Naive thymus-derived CD4-positive, alpha-beta T cell (primary cell): ENCODE measurements at regions not wholly inside any gene's neighbourhood (a gene's known extent, or its start where the extent isn't known, plus 50 kb on each side); places are given as distances from the start of the nearest gene placed in this dataset.

Experiments used
- ATAC-seq: fragments of 150-1000 bp; cut with Tn5 transposase; 2 replicates; pipeline ENCODE4 v1.10.0; 2021; ENCODE audit warnings: mild to moderate bottlenecking, moderate library complexity
- CTCF ChIA-PET: fragments of 350-600 bp; sonication (Branson Sonifier 250); formaldehyde crosslinking; loops from one replicate; lab custom pipeline; 2021; ENCODE audit warnings: antibody characterized with exemption; lab: Charles Lee
- POLR2A ChIA-PET: fragments of 350-600 bp; sonication (Branson Sonifier 250); formaldehyde crosslinking; loops from one replicate; lab custom pipeline; 2021; ENCODE audit warnings: antibody characterized with exemption, inconsistent platforms; lab: Charles Lee
- DNase-seq, 9 donors: peaks; one replicate each; pipeline versions ENCODE4 v3.0.0 to v3.0.0-alpha.2; 2020 to 2022; ENCODE audit warnings: mixed read lengths in 1 of 9
- H3K27ac ChIP-seq: one replicate; pipeline ENCODE4 v1.7.0; 2013; ENCODE audit warnings: mild to moderate bottlenecking, low read depth, low read length, moderate library complexity
- H3K27me3 ChIP-seq, 2 donors: one replicate each; pipeline ENCODE4 v1.7.0; 2013; ENCODE audit warnings: low read length in 2 of 2, mild to moderate bottlenecking in 2 of 2, moderate library complexity in 2 of 2; ENCODE audit not compliant: control insufficient read depth in 2 of 2, insufficient read depth in 2 of 2
- H3K36me3 ChIP-seq, 3 experiments: 1 replicate in 2 of 3; 2 replicates in 1 of 3; pipeline ENCODE4 v1.7.0; 2013; ENCODE audit warnings: low read length in 3 of 3, mild to moderate bottlenecking in 3 of 3, moderate library complexity in 1 of 3; ENCODE audit not compliant: insufficient read depth in 3 of 3, control insufficient read depth in 2 of 3
- H3K4me1 ChIP-seq, 2 donors: one replicate each; pipeline ENCODE4 v1.7.0; 2013; ENCODE audit warnings: low read length in 2 of 2, mild to moderate bottlenecking in 2 of 2, moderate library complexity in 1 of 2; ENCODE audit not compliant: control insufficient read depth in 2 of 2, insufficient read depth in 2 of 2
- H3K4me3 ChIP-seq: 2 replicates; pipeline ENCODE4 v1.7.0; 2013; ENCODE audit warnings: mild to moderate bottlenecking, low read length
- H3K9me3 ChIP-seq, 3 experiments: 1 replicate in 2 of 3; 2 replicates in 1 of 3; pipeline ENCODE4 v1.7.0; 2013; ENCODE audit warnings: low read length in 3 of 3; ENCODE audit not compliant: control insufficient read depth in 2 of 3
- H3K27ac Mint-ChIP-seq, 9 donors: one replicate each; pipeline ENCODE4 v1.8.0; 2020 to 2022; ENCODE audit warnings: mixed read lengths in 9 of 9, mild to moderate bottlenecking in 8 of 9, moderate library complexity in 5 of 9, inconsistent platforms in 2 of 9
- H3K27me3 Mint-ChIP-seq, 5 donors: one replicate each; pipeline ENCODE4 v1.8.0; 2021 to 2022; ENCODE audit warnings: mixed read lengths in 5 of 5, mild to moderate bottlenecking in 1 of 5
- H3K36me3 Mint-ChIP-seq, 5 donors: one replicate each; pipeline ENCODE4 v1.8.0; 2020 to 2022; ENCODE audit warnings: mixed read lengths in 5 of 5, mild to moderate bottlenecking in 3 of 5, inconsistent platforms in 1 of 5
- H3K4me1 Mint-ChIP-seq, 7 donors: one replicate each; pipeline ENCODE4 v1.8.0; 2020 to 2022; ENCODE audit warnings: mixed read lengths in 7 of 7, mild to moderate bottlenecking in 3 of 7, inconsistent platforms in 1 of 7
- H3K4me3 Mint-ChIP-seq, 10 donors: one replicate each; pipeline ENCODE4 v1.8.0; 2020 to 2022; ENCODE audit warnings: mild to moderate bottlenecking in 10 of 10, mixed read lengths in 10 of 10, moderate library complexity in 6 of 10, inconsistent platforms in 2 of 10
- H3K9me3 Mint-ChIP-seq, 11 donors: one replicate each; pipeline ENCODE4 v1.8.0; 2020 to 2022; ENCODE audit warnings: mixed read lengths in 11 of 11, mild to moderate bottlenecking in 4 of 11, inconsistent platforms in 1 of 11, moderate library complexity in 1 of 11
- intact Hi-C, 2 donors: fragments of 100-400 bp; cut with micrococcal nuclease; formaldehyde crosslinking; loops; one replicate each; pipeline ENCODE4 v1.15.1; 2023

GRCh38 chrX:117568238-117568637 lies 548.4 kb downstream of the KLHL13 start:
- no peak for ATAC-seq
- Mint-ChIP-seq H3K27ac (no peak overlapping the region), H3K4me1 (no peaks in the 10 kb centered on the region), H3K27me3 (no peaks in the 10 kb centered on the region), H3K4me3 (no peak overlapping the region), H3K9me3 (peaks cover 0 to 35% (median 11%) of the 10 kb centered on the region in 11 donors), H3K36me3 (peaks cover 0 to 7% (median 0%) of the 10 kb centered on the region in 5 donors)
- Histone ChIP-seq H3K27me3 (no peaks in the 10 kb centered on the region), H3K27ac (no peak overlapping the region), H3K4me3 (no peak overlapping the region), H3K9me3 (no peaks in the 10 kb centered on the region), H3K36me3 (no peaks in the 10 kb centered on the region), H3K4me1 (no peaks in the 10 kb centered on the region)
- CTCF ChIA-PET = no interaction called here
- no peak for DNase-seq
- intact Hi-C loops = no loop called here
- POLR2A ChIA-PET = no interaction called here

DNA sequence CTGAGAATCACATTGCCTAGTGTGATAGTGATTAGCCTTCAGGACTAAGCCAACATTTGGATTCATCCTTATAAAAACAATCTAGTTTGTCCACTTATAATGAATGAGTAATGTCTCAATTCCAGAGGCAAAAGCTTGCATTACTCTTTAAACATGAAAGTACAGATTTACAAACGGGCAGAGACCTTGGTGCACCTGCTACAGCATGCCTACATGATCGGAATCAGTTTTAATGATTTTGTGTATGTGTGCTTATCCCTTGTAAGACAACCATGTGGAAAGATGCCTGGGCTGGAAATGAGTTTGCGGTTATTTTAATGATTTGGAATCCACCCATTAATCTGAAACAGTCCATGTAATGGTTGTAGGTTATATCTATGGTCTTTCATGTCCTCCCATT lies 572.7 kb downstream of the KLHL13 start:
- Histone ChIP-seq H3K4me1 (no peaks in the 10 kb centered on the region), H3K9me3 (no peaks in the 10 kb centered on the region), H3K4me3 (no peak overlapping the region), H3K27me3 (no peaks in the 10 kb centered on the region), H3K27ac (no peak overlapping the region), H3K36me3 (no peaks in the 10 kb centered on the region)
- peaks cover 0 to 6% (median 2%) of the 10 kb centered on the region in 11 donors for H3K9me3 Mint-ChIP-seq
- peaks cover 0 to 5% (median 0%) of the 10 kb centered on the region in 5 donors for H3K36me3 Mint-ChIP-seq
- no peak overlapping the region for H3K4me3 Mint-ChIP-seq
- ATAC-seq (no peak), DNase-seq (no peak)
- ChIA-PET CTCF (no interaction called here), POLR2A (no interaction called here)
- H3K27ac Mint-ChIP-seq = no peak overlapping the region
- H3K4me1 Mint-ChIP-seq = no peaks in the 10 kb centered on the region
- no peaks in the 10 kb centered on the region for H3K27me3 Mint-ChIP-seq
- intact Hi-C loops = no loop called here

GRCh38 chrX:117539090-117539418 lies 577.6 kb downstream of the KLHL13 start:
- no peak for DNase-seq
- Mint-ChIP-seq H3K27ac (no peak overlapping the region), H3K9me3 (peaks cover 0 to 6% (median 2%) of the 10 kb centered on the region in 11 donors), H3K36me3 (peaks cover 0 to 5% (median 0%) of the 10 kb centered on the region in 5 donors), H3K4me1 (no peaks in the 10 kb centered on the region), H3K27me3 (no peaks in the 10 kb centered on the region), H3K4me3 (no peak overlapping the region)
- H3K4me3 ChIP-seq = no peak overlapping the region
- H3K27ac ChIP-seq = no peak overlapping the region
- CTCF ChIA-PET = no interaction called here
- no peaks in the 10 kb centered on the region for H3K27me3 ChIP-seq
- H3K9me3 ChIP-seq = no peaks in the 10 kb centered on the region
- POLR2A ChIA-PET = no interaction called here
- H3K4me1 ChIP-seq = no peaks in the 10 kb centered on the region
- H3K36me3 ChIP-seq = no peaks in the 10 kb centered on the region
- intact Hi-C loops = no loop called here
- ATAC-seq = no peak

DNA sequence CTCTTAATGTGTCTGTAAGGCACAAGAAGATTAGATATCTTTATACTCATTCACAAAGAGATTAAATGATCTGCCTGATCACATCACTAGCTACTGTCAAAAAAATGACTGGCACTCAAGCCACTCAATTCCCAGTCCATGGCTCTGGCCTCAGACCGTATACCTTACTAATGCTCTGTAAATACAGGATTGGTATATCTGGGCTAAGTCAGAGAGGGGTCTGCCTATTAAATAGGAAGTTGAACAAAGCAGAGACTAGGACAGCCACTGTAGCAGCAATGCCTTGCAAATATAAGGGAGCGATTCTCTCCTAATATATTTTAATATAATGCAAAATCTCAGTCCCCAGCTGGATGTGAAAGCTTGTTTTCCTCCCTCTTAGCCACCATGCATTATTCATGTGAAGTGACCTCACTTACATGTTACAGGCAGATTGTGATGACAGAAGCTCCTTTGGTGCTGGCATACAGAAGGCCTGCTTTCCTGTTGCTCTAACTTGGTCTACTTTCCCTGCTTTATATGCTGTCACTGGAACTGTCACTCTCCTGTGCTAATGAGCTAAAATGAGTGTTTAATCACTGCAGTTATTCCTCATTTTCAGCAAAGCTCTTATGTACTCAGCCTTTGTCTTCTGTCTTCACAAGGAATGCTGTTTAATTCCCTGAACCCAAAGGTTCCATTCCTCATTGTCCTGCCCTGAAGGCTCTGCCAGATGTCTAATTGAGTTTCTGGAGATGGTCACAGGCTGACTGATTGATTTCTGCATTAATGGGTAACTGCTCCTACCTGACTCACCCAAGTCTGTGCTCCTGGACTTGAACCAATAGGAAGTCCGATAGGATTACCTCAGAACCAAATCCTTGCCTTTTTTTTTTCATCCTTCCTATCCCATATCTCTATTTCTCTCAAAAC lies 578.2 kb downstream of the KLHL13 start:
- H3K9me3 Mint-ChIP-seq = peaks cover 0 to 6% (median 2%) of the 10 kb centered on the region in 11 donors
- intact Hi-C loops = no loop called here
- H3K4me3 Mint-ChIP-seq = no peak overlapping the region
- POLR2A ChIA-PET = no interaction called here
- no peak overlapping the region for H3K27ac Mint-ChIP-seq
- Histone ChIP-seq H3K27ac (no peak overlapping the region), H3K4me1 (no peaks in the 10 kb centered on the region), H3K27me3 (no peaks in the 10 kb centered on the region), H3K36me3 (no peaks in the 10 kb centered on the region), H3K9me3 (no peaks in the 10 kb centered on the region), H3K4me3 (no peak overlapping the region)
- ATAC-seq (no peak), DNase-seq (no peak)
- CTCF ChIA-PET = no interaction called here
- H3K36me3 Mint-ChIP-seq = peaks cover 0 to 5% (median 0%) of the 10 kb centered on the region in 5 donors
- no peaks in the 10 kb centered on the region for H3K4me1 Mint-ChIP-seq
- H3K27me3 Mint-ChIP-seq = no peaks in the 10 kb centered on the region

- intact Hi-C loops = no loop called here
- Mint-ChIP-seq H3K27ac (no peak overlapping the region), H3K36me3 (no peaks in the 10 kb centered on the region), H3K4me3 (no peak overlapping the region), H3K9me3 (peaks cover 0 to 6% (median 0%) of the 10 kb centered on the region in 11 donors), H3K4me1 (no peaks in the 10 kb centered on the region), H3K27me3 (no peaks in the 10 kb centered on the region)
- DNase-seq = no peak
- Histone ChIP-seq H3K27me3 (no peaks in the 10 kb centered on the region), H3K4me3 (no peak overlapping the region), H3K9me3 (no peaks in the 10 kb centered on the region), H3K27ac (no peak overlapping the region), H3K36me3 (no peaks in the 10 kb centered on the region), H3K4me1 (no peaks in the 10 kb centered on the region)
- ChIA-PET CTCF (no interaction called here), POLR2A (no interaction called here)
- ATAC-seq = no peak
These were observed 584.3 kb downstream of the KLHL13 start for GRCh38 chrX:117532339-117532738.

DNA sequence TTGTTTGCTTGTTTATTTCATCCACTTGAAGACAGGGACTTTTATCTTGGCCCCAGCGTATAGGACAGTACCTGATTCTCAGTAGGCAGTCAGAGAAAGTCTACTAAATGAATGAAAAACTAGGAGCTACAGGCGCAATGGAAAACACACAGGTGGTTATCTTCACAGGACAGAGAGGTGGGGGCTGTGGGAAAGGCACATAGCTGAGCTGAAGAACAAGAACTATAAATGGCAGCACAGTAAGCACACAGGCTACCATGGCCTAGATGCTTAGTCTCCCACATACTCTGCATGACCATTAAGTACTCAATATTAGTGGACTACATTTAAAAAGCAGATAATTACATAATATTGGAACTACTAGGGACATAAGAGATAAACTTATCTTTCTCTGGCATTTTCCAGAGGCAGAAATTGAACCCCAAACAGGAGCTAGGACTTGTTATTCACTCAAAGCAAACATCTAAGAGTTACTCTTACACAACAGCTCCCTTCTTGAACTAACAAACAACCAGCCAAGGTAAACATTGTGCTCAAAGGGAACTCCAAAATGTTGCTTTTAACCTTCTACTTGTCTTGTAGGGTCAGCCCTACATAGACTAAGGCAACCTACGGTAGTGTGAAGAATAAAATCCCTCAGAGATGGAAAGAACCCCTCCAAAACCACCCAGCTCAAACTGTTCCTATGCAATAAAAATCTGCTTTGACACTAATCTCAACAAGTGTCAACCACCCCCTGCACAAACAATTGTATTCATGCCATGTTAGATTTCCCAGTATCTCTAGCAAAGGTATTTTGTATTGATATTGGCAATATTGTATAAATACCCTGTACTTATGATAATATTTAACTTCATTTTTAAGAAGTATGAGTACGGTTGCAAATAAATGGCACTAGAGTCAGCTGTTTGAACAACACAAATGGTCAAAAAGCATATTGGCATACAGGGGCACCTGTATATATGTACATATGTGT lies 593.6 kb downstream of the KLHL13 start:
- Mint-ChIP-seq H3K4me3 (no peak overlapping the region), H3K27me3 (no peaks in the 10 kb centered on the region), H3K4me1 (no peaks in the 10 kb centered on the region), H3K9me3 (peaks cover 0 to 4% (median 0%) of the 10 kb centered on the region in 11 donors), H3K36me3 (no peaks in the 10 kb centered on the region), H3K27ac (no peak overlapping the region)
- POLR2A ChIA-PET = no interaction called here
- no peaks in the 10 kb centered on the region for H3K27me3 ChIP-seq
- H3K4me3 ChIP-seq = no peak overlapping the region
- H3K27ac ChIP-seq = no peak overlapping the region
- DNase-seq (no peak), ATAC-seq (no peak)
- H3K36me3 ChIP-seq = no peaks in the 10 kb centered on the region
- CTCF ChIA-PET = no interaction called here
- no peaks in the 10 kb centered on the region for H3K4me1 ChIP-seq
- intact Hi-C loops = no loop called here
- H3K9me3 ChIP-seq = no peaks in the 10 kb centered on the region
